Kidney (tissue), 13 donors: ENCODE measurements at regions not wholly inside any gene's neighbourhood (a gene's known extent, or its start where the extent isn't known, plus 50 kb on each side); places are given as distances from the start of the nearest gene placed in this dataset.

Experiments used
- DNase-seq, 5 donors: peaks; one replicate each; pipeline ENCODE4 v3.0.0-alpha.2; 2013 to 2020
- FAIRE-seq: peaks from 2 replicates; lab custom pipeline; 2012; peaks lifted over from hg19 to GRCh38; lab: Jason Lieb, UNC
- H3K27ac ChIP-seq, 2 donors: one replicate each; pipeline ENCODE4 v1.7.0; 2013; ENCODE audit warnings: low read depth in 2 of 2, low read length in 2 of 2, inconsistent platforms in 1 of 2
- H3K27me3 ChIP-seq: one replicate; pipeline ENCODE4 v1.7.1; 2013; ENCODE audit warnings: low read length, inconsistent platforms; ENCODE audit not compliant: control insufficient read depth, insufficient read depth
- H3K36me3 ChIP-seq, 3 donors: one replicate each; pipeline versions ENCODE4 v1.7.0 to v1.7.1; 2013; ENCODE audit warnings: low read length in 3 of 3, control low read depth in 1 of 3, inconsistent platforms in 1 of 3; ENCODE audit not compliant: insufficient read depth in 3 of 3, control insufficient read depth in 2 of 3
- H3K4me1 ChIP-seq, 3 donors: one replicate each; pipeline versions ENCODE4 v1.7.0 to v1.7.1; 2013; ENCODE audit warnings: low read length in 3 of 3, inconsistent platforms in 1 of 3, low read depth in 1 of 3; ENCODE audit not compliant: control insufficient read depth in 2 of 3, insufficient read depth in 2 of 3
- H3K4me3 ChIP-seq, 3 donors: one replicate each; pipeline versions ENCODE4 v1.7.0 to v1.8.1; 2013; ENCODE audit warnings: low read length in 3 of 3, control low read depth in 1 of 3, inconsistent platforms in 1 of 3
- H3K9ac ChIP-seq, 3 donors: one replicate each; pipeline versions ENCODE4 v1.7.0 to v1.7.1; 2013; ENCODE audit warnings: low read length in 3 of 3, control low read depth in 1 of 3, inconsistent platforms in 1 of 3
- H3K9me3 ChIP-seq, 3 donors: one replicate each; pipeline versions ENCODE4 v1.7.0 to v1.7.1; 2013; ENCODE audit warnings: low read length in 3 of 3, control low read depth in 1 of 3, inconsistent platforms in 1 of 3; ENCODE audit not compliant: control insufficient read depth in 2 of 3, insufficient read depth in 1 of 3
- CTCF ChIP-seq: IDR thresholded peaks from 3 replicates; pipeline ENCODE4 v1.5.1; 2012; ENCODE audit warnings: mild to moderate bottlenecking, moderate library complexity, borderline replicate concordance; ENCODE audit not compliant: insufficient read depth; ENCODE audit errors: extremely low read depth
- intact Hi-C: fragments of 100-400 bp; cut with DNase I; formaldehyde crosslinking; loops from one replicate; pipeline ENCODE4 v1.11.1; 2022
- donor health status: control.
- donor health status: control.
- donor health status: control.
- donor health status: control.
- donor health status: control.
- donor health status: DM: yes; HTN: yes; CAD: no.
- donor health status: Normal renal cell carcinoma (clear cell type).

- H3K36me3 ChIP-seq: no peaks in the 10 kb centered on the region
- DNase-seq (no peak), FAIRE-seq (no peak)
- intact Hi-C loops: no loop called here
- H3K27ac ChIP-seq: no peak overlapping the region
- H3K4me3 ChIP-seq: no peak overlapping the region
- TF ChIP-seq CTCF: no peak
- H3K9me3 ChIP-seq: no peaks in the 10 kb centered on the region
- H3K9ac ChIP-seq: no peak overlapping the region
- no peaks in the 10 kb centered on the region for H3K4me1 ChIP-seq
- H3K27me3 ChIP-seq: no peaks in the 10 kb centered on the region
Observed at GRCh38 chr3:112736386-112736785, 95.4 kb upstream of the CCDC80 start.

- no peak for FAIRE-seq
- Histone ChIP-seq H3K4me3 (no peak overlapping the region), H3K9me3 (no peaks in the 10 kb centered on the region), H3K9ac (no peak overlapping the region), H3K27ac (no peak overlapping the region), H3K4me1 (no peaks in the 10 kb centered on the region), H3K27me3 (no peaks in the 10 kb centered on the region), H3K36me3 (no peaks in the 10 kb centered on the region)
- no peak for TF ChIP-seq CTCF
- DNase-seq: no peak
- intact Hi-C loops: no loop called here
Observed at GRCh38 chr3:112735926-112736325, 95.0 kb upstream of the CCDC80 start.

GRCh38 chr3:112734736-112735350 lies 93.9 kb upstream of the CCDC80 start:
- no peak for FAIRE-seq
- intact Hi-C loops: no loop called here
- TF ChIP-seq CTCF: peak; percentile 53
- Histone ChIP-seq H3K27me3 (no peaks in the 10 kb centered on the region), H3K9me3 (no peaks in the 10 kb centered on the region), H3K27ac (no peak overlapping the region), H3K4me1 (no peaks in the 10 kb centered on the region), H3K4me3 (no peak overlapping the region), H3K36me3 (no peaks in the 10 kb centered on the region), H3K9ac (no peak overlapping the region)
- DNase-seq: peak; percentile 24 to 64 (median 62)

GRCh38 chr3:112734171-112734570 lies 93.2 kb upstream of the CCDC80 start:
- Histone ChIP-seq H3K36me3 (no peaks in the 10 kb centered on the region), H3K9me3 (no peaks in the 10 kb centered on the region), H3K9ac (no peak overlapping the region), H3K4me1 (no peaks in the 10 kb centered on the region), H3K4me3 (no peak overlapping the region), H3K27ac (no peak overlapping the region), H3K27me3 (no peaks in the 10 kb centered on the region)
- TF ChIP-seq CTCF: no peak
- intact Hi-C loops: no loop called here
- FAIRE-seq (no peak), DNase-seq (no peak)
